ENCODE measurements at regions not wholly inside any gene's neighbourhood (a gene's known extent, or its start where the extent isn't known, plus 50 kb on each side); places are given as distances from the start of the nearest gene placed in this dataset.

DNA sequence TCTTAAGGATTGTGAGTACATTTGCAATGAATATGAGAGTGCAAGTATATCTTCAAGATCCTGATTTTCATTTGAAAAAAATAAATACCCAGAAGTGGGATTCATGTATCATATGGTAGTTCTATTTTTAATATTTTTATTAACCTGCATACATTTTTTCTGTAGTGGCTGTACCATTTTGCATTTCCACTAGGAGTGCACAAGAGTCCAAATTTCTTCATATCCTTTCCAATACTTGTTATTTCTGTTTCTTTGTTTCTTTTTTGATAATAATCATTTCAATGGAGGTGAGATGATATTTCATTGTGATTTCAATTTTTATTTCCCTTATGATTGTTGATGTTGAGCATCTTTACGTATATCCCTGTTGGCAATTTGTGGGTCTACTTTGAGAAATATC lies 759.8 kb upstream of the CNTN5 start:
- Histone ChIP-seq H3K4me3 (ENCODE audit: low read length) (no peak overlapping the region), H3K9ac (ENCODE audit: low read length) (no peak overlapping the region), H3K79me2 (ENCODE audit: low read length) (no peaks in the 10 kb centered on the region), H3K9me2 (replicated peaks; ENCODE audit: low read length) (no peaks in the 10 kb centered on the region), H4K20me1 (ENCODE audit: low read length) (no peaks in the 10 kb centered on the region), H3K36me3 (ENCODE audit: low read depth, low read length) (no peaks in the 10 kb centered on the region), H3K27me3 (ENCODE audit: low read length) (no peaks in the 10 kb centered on the region), H3K27ac (ENCODE audit: low read length) (no peak overlapping the region), H3K4me2 (ENCODE audit: low read length) (no peak overlapping the region), H3K9me3 (ENCODE audit: low read length) (peaks cover 8% of the 10 kb centered on the region; the same call in 1 of the 2 replicates), H2AFZ (ENCODE audit: low read length) (no peak overlapping the region), H3K4me1 (ENCODE audit: insufficient read depth, low read length) (no peaks in the 10 kb centered on the region), H3F3A (ENCODE audit: low read length, unreplicated experiment) (no peaks in the 10 kb centered on the region)
- ChIA-PET CTCF (no interaction called here), POLR2A (ENCODE audit: unreplicated experiment) (no interaction called here)
- intact Hi-C loops (cut with micrococcal nuclease) = no loop called here
- TF ChIP-seq CTCF (conservative IDR thresholded peaks at IDR 0.05; ENCODE audit: low read depth, low read length) (peak; percentile 61), EZH2phosphoT487 (IDR thresholded peaks at IDR 0.05; ENCODE audit: borderline replicate concordance, low read length) (no peak), EZH2 (IDR thresholded peaks at IDR 0.05; ENCODE audit: low read length, unreplicated experiment) (no peak)
- no TSS peak for BruUV-seq (replicated peaks)
- ATAC-seq (no peak), DNase-seq (peak; percentile 18)

GRCh38 chr11:98277251-98277912 lies 743.4 kb upstream of the CNTN5 start:
- Histone ChIP-seq H3K27me3 (ENCODE audit: low read length) (no peaks in the 10 kb centered on the region), H3K9ac (ENCODE audit: low read length) (no peak overlapping the region), H3K4me1 (ENCODE audit: insufficient read depth, low read length) (no peaks in the 10 kb centered on the region), H3K4me2 (ENCODE audit: low read length) (no peak overlapping the region), H3K79me2 (ENCODE audit: low read length) (no peaks in the 10 kb centered on the region), H3K27ac (ENCODE audit: low read length) (no peak overlapping the region), H2AFZ (ENCODE audit: low read length) (no peak overlapping the region), H3K4me3 (ENCODE audit: low read length) (no peak overlapping the region), H3K9me3 (ENCODE audit: low read length) (no peaks in the 10 kb centered on the region), H3F3A (ENCODE audit: low read length, unreplicated experiment) (no peaks in the 10 kb centered on the region), H3K36me3 (ENCODE audit: low read depth, low read length) (no peaks in the 10 kb centered on the region), H3K9me2 (replicated peaks; ENCODE audit: low read length) (no peaks in the 10 kb centered on the region), H4K20me1 (ENCODE audit: low read length) (no peaks in the 10 kb centered on the region)
- intact Hi-C loops (cut with micrococcal nuclease) = no loop called here
- CTCF ChIA-PET = no interaction called here
- POLR2A ChIA-PET (ENCODE audit: unreplicated experiment) = no interaction called here
- no TSS peak for BruUV-seq (replicated peaks)
- DNase-seq (no peak), ATAC-seq (no peak)
- TF ChIP-seq EZH2phosphoT487 (IDR thresholded peaks at IDR 0.05; ENCODE audit: borderline replicate concordance, low read length) (no peak), CTCF (conservative IDR thresholded peaks at IDR 0.05; ENCODE audit: low read depth, low read length) (no peak), EZH2 (IDR thresholded peaks at IDR 0.05; ENCODE audit: low read length, unreplicated experiment) (no peak)

DNA sequence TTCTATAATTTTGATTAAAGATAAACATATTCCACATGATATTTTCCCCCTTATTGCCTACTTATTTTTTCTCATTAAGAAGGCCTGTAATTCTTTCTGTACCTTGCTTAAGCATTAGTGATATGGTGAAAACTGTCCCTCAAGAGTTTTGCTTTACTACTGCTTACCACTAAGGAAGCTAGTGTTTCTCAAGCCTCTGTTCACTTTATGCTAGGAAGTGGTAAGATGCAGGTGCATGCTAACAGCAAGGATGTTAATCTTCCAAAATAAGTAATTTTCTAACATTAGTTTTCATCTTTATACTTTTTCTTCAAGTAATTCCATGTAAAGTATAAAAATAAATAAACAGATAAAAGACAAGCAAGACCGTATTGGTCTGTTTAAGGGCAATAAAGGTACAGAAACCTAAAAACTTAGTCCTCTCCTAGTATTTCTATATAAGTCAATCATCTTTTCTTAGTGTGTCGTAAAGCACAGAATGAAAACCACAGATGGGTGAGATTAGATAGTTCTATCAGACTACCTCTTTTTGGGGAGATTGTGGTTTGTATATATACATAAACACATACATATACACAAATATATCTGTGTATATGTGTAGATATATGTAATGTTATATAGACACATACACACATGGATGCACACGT lies 731.0 kb upstream of the CNTN5 start:
- intact Hi-C loops (cut with micrococcal nuclease) = no loop called here
- Histone ChIP-seq H3K9me2 (replicated peaks; ENCODE audit: low read length) (no peaks in the 10 kb centered on the region), H3K79me2 (ENCODE audit: low read length) (no peaks in the 10 kb centered on the region), H3K9ac (ENCODE audit: low read length) (no peak overlapping the region), H3K27me3 (ENCODE audit: low read length) (no peaks in the 10 kb centered on the region), H3K9me3 (ENCODE audit: low read length) (peaks cover 8% of the 10 kb centered on the region; the same call in 1 of the 2 replicates), H3K4me3 (ENCODE audit: low read length) (no peak overlapping the region), H3K4me1 (ENCODE audit: insufficient read depth, low read length) (no peaks in the 10 kb centered on the region), H3F3A (ENCODE audit: low read length, unreplicated experiment) (no peaks in the 10 kb centered on the region), H4K20me1 (ENCODE audit: low read length) (no peaks in the 10 kb centered on the region), H3K4me2 (ENCODE audit: low read length) (no peak overlapping the region), H3K27ac (ENCODE audit: low read length) (no peak overlapping the region), H2AFZ (ENCODE audit: low read length) (no peak overlapping the region), H3K36me3 (ENCODE audit: low read depth, low read length) (no peaks in the 10 kb centered on the region)
- DNase-seq = no peak
- TF ChIP-seq CTCF (conservative IDR thresholded peaks at IDR 0.05; ENCODE audit: low read depth, low read length) = no peak
- TF ChIP-seq EZH2phosphoT487 (IDR thresholded peaks at IDR 0.05; ENCODE audit: borderline replicate concordance, low read length) = no peak
- no peak for TF ChIP-seq EZH2 (IDR thresholded peaks at IDR 0.05; ENCODE audit: low read length, unreplicated experiment)
- BruUV-seq (replicated peaks) = no TSS peak
- POLR2A ChIA-PET (ENCODE audit: unreplicated experiment) = no interaction called here
- ATAC-seq = no peak
- CTCF ChIA-PET = no interaction called here
